Endothelial cell of umbilical vein (primary cell): ENCODE measurements at regions not wholly inside any gene's neighbourhood (a gene's known extent, or its start where the extent isn't known, plus 50 kb on each side); places are given as distances from the start of the nearest gene placed in this dataset.

Experiments used
- BruUV-seq: library from RNA; stranded (reverse); fragments of 400-500 nt; replicated peaks from 2 replicates; lab custom pipeline; 2021; lab: Mats Ljungman, UMichigan
- CTCF ChIA-PET: fragments of 300-600, 350-600 bp; sonication (Branson Sonifier 250); formaldehyde crosslinking; loops from one replicate; lab custom pipeline; 2021; ENCODE audit warnings: antibody characterized with exemption, inconsistent platforms; lab: Charles Lee
- POLR2A ChIA-PET: fragments of 300-600, 350-600 bp; sonication (Branson Sonifier 250); formaldehyde crosslinking; loops from one replicate; lab custom pipeline; 2021; ENCODE audit warnings: antibody characterized with exemption, inconsistent platforms; lab: Charles Lee
- DNase-seq: peaks from one replicate; pipeline ENCODE4 v3.0.0-alpha.2; 2011; ENCODE audit warnings: low read depth, low spot score
- FAIRE-seq: peaks from 2 replicates; lab custom pipeline; 2011; peaks lifted over from hg19 to GRCh38; lab: Jason Lieb, UNC
- H2AFZ ChIP-seq: 2 replicates; pipeline ENCODE4 v1.6.0; 2012; ENCODE audit warnings: low read depth, low read length, control low read depth, inconsistent platforms
- H3K27ac ChIP-seq: 2 replicates; pipeline ENCODE4 v1.5.1; 2011; ENCODE audit warnings: low read depth, mild to moderate bottlenecking, control low read depth, low read length, moderate library complexity; ENCODE audit not compliant: insufficient read depth
- H3K27me3 ChIP-seq, 2 experiments: 2 replicates each; pipeline versions ENCODE4 v1.6.0 to v1.6.1; 2011; ENCODE audit warnings: low read length in 2 of 2, mixed read lengths in 1 of 2; ENCODE audit not compliant: control insufficient read depth in 2 of 2, insufficient read depth in 2 of 2
- H3K36me3 ChIP-seq, 2 experiments: 2 replicates in 1 of 2; 3 replicates in 1 of 2; pipeline ENCODE4 v1.5.1; 2011; ENCODE audit warnings: low read length in 2 of 2, mild to moderate bottlenecking in 1 of 2, moderate library complexity in 1 of 2; ENCODE audit not compliant: control insufficient read depth in 2 of 2, insufficient read depth in 2 of 2; ENCODE audit errors: extremely low read depth in 1 of 2
- H3K4me1 ChIP-seq: 3 replicates; pipeline ENCODE4 v1.5.1; 2011; ENCODE audit warnings: mild to moderate bottlenecking, low read length; ENCODE audit not compliant: control insufficient read depth, insufficient read depth; ENCODE audit errors: extremely low read depth
- H3K4me2 ChIP-seq: 2 replicates; pipeline ENCODE4 v1.6.1; 2011; ENCODE audit warnings: low read length, control low read depth, mixed read lengths; ENCODE audit not compliant: insufficient read depth
- H3K4me3 ChIP-seq, 3 experiments: fragments of 200-600 bp in 1 of 3; sonication (generic), shearing (Covaris generic) in 1 of 3; replicated peaks in 1 of 3; 2 replicates each; pipeline ENCODE4 v1.5.1; 2011 to 2016; ENCODE audit warnings: control low read depth in 3 of 3, low read length in 3 of 3, mild to moderate bottlenecking in 2 of 3, inconsistent platforms in 1 of 3, low read depth in 1 of 3, moderate library complexity in 1 of 3; ENCODE audit not compliant: insufficient read depth in 1 of 3
- H3K79me2 ChIP-seq: 2 replicates; pipeline ENCODE4 v1.6.0; 2012; ENCODE audit warnings: low read length, inconsistent platforms; ENCODE audit not compliant: control insufficient read depth, insufficient read depth
- H3K9ac ChIP-seq: replicated peaks from 2 replicates; pipeline ENCODE3; 2011; ENCODE audit warnings: low read length, control low read depth; ENCODE audit not compliant: insufficient read depth; ENCODE audit errors: extremely low read depth
- H3K9me1 ChIP-seq: replicated peaks from 3 replicates; pipeline ENCODE4 v1.6.0; 2011; ENCODE audit warnings: mild to moderate bottlenecking, low read length; ENCODE audit not compliant: control insufficient read depth, insufficient read depth; ENCODE audit errors: extremely low read depth
- H3K9me3 ChIP-seq: replicated peaks from 2 replicates; pipeline ENCODE4 v1.5.1; 2012; ENCODE audit warnings: low read length, inconsistent platforms; ENCODE audit not compliant: control insufficient read depth, insufficient read depth
- H4K20me1 ChIP-seq: replicated peaks from 2 replicates; pipeline ENCODE3; 2011; ENCODE audit warnings: mild to moderate bottlenecking, low read length; ENCODE audit not compliant: control insufficient read depth, insufficient read depth; ENCODE audit errors: extremely low read depth
- CTCF ChIP-seq, 2 donors: IDR thresholded peaks; 1 replicate in 1 of 2; 2 replicates in 1 of 2; pipeline ENCODE4 v1.5.1; 2011; ENCODE audit warnings: low read length in 2 of 2, mild to moderate bottlenecking in 2 of 2, moderate library complexity in 2 of 2, control low read depth in 1 of 2, inconsistent platforms in 1 of 2, low read depth in 1 of 2; ENCODE audit not compliant: insufficient read depth in 1 of 2; ENCODE audit errors: extremely low read depth in 1 of 2
- EZH2 ChIP-seq: IDR thresholded peaks from 2 replicates; pipeline ENCODE4 v1.6.1; 2012; ENCODE audit warnings: borderline replicate concordance, low read depth, mild to moderate bottlenecking, moderate library complexity, low read length, inconsistent platforms; ENCODE audit not compliant: severe bottlenecking
- FOS ChIP-seq: IDR thresholded peaks from 2 replicates; pipeline ENCODE4 v1.6.1; 2011; ENCODE audit warnings: mild to moderate bottlenecking, low read length, moderate library complexity, borderline replicate concordance; ENCODE audit not compliant: insufficient read depth
- GATA2 ChIP-seq: IDR thresholded peaks from 2 replicates; pipeline ENCODE4 v1.7.0; 2011; ENCODE audit warnings: low read depth, mild to moderate bottlenecking, moderate library complexity, mixed read lengths, low read length; ENCODE audit not compliant: insufficient read length, insufficient read depth
- JUN ChIP-seq: IDR thresholded peaks from 2 replicates; pipeline ENCODE4 v1.6.1; 2011; ENCODE audit warnings: borderline replicate concordance, low read depth; ENCODE audit not compliant: insufficient read length, insufficient read depth
- MAX ChIP-seq: IDR thresholded peaks from 2 replicates; pipeline ENCODE4 v1.6.1; 2011; ENCODE audit not compliant: insufficient read depth, insufficient read length
- MYC ChIP-seq: IDR thresholded peaks from one replicate; pipeline ENCODE4 v1.6.1; 2011; ENCODE audit warnings: mild to moderate bottlenecking, low read depth, low read length
- POLR2A ChIP-seq: IDR thresholded peaks from 2 replicates; pipeline ENCODE4 v1.6.1; 2012; ENCODE audit warnings: low read depth, mild to moderate bottlenecking, control low read depth, low read length
- POLR2AphosphoS5 ChIP-seq: IDR thresholded peaks from 2 replicates; pipeline ENCODE4 v1.6.1; 2012; ENCODE audit warnings: low read depth, mild to moderate bottlenecking, control low read depth, low read length, moderate library complexity; ENCODE audit not compliant: insufficient read depth
- dilution Hi-C: fragments of 300-500 bp; cut with MboI; formaldehyde crosslinking; loops from one replicate; pipeline ENCODE4 v1.15.0; 2019; ENCODE audit warnings: low sequenced_read_pairs; ENCODE audit not compliant: extremely low pct_ligation_motif_present
- intact Hi-C: fragments of 100-400 bp; cut with micrococcal nuclease; formaldehyde crosslinking; loops from one replicate; pipeline ENCODE4 v1.10.0; 2022

GRCh38 chr2:120480346-120480902 is 134.5 kb downstream of the INHBB start:
- Histone ChIP-seq H3K9ac (no peak overlapping the region), H3K79me2 (no peaks in the 10 kb centered on the region), H3K9me1 (no peaks in the 10 kb centered on the region), H4K20me1 (no peaks in the 10 kb centered on the region), H3K4me3 (no peak overlapping the region), H3K27me3 (no peaks in the 10 kb centered on the region), H3K27ac (no peak overlapping the region), H3K9me3 (no peaks in the 10 kb centered on the region), H3K36me3 (no peaks in the 10 kb centered on the region), H3K4me2 (no peak overlapping the region), H3K4me1 (no peaks in the 10 kb centered on the region), H2AFZ (no peak overlapping the region)
- TF ChIP-seq JUN, result no peak
- no peak for TF ChIP-seq POLR2AphosphoS5
- no peak for TF ChIP-seq EZH2
- no peak for TF ChIP-seq MAX
- TF ChIP-seq GATA2, result no peak
- no peak for TF ChIP-seq MYC
- TF ChIP-seq POLR2A, result no peak
- TF ChIP-seq FOS, result no peak
- TF ChIP-seq CTCF (IDR thresholded peaks at IDR 0.05; ENCODE audit: extremely low read depth in 1 of 2, insufficient read depth in 1 of 2, low read depth in 1 of 2, low read length in 2 of 2), result no peak
- FAIRE-seq (no peak), DNase-seq (no peak)
- dilution Hi-C loops (no loop called here), intact Hi-C loops (no loop called here)
- POLR2A ChIA-PET, result no interaction called here
- CTCF ChIA-PET, result interaction anchor here (0.9 kb wide), 1 partner anchor 200 kb away, joined by 3 read pairs; no protein-coding TSS in a partner anchor
- BruUV-seq, result no TSS peak
